Calu3 (cell line): ENCODE measurements at regions not wholly inside any gene's neighbourhood (a gene's known extent, or its start where the extent isn't known, plus 50 kb on each side); places are given as distances from the start of the nearest gene placed in this dataset.
"Not testable (repeated sequence)": the region's sequence is repeated elsewhere in the genome, so short reads cannot be mapped to it uniquely, and the experiment has no call there.

Experiments used
- BruUV-seq: library from RNA; stranded (reverse); fragments of 400-500 nt; replicated peaks from 2 replicates; lab custom pipeline; 2021; lab: Mats Ljungman, UMichigan
- CTCF ChIA-PET: fragments of 300-600 bp; sonication (Branson Sonifier 250); formaldehyde crosslinking; loops from one replicate; lab custom pipeline; 2022; ENCODE audit warnings: antibody characterized with exemption; lab: Charles Lee
- DNase-seq: peaks from one replicate; pipeline ENCODE4 v3.0.0; 2022
- H3K27ac Mint-ChIP-seq: one replicate; pipeline ENCODE4 v1.8.0; 2022; ENCODE audit warnings: mixed read lengths; ENCODE audit not compliant: unreplicated experiment
- H3K27me3 Mint-ChIP-seq: one replicate; pipeline ENCODE4 v1.8.0; 2022; ENCODE audit warnings: mixed read lengths; ENCODE audit not compliant: unreplicated experiment
- H3K36me3 Mint-ChIP-seq: one replicate; pipeline ENCODE4 v1.8.0; 2022; ENCODE audit warnings: mild to moderate bottlenecking, moderate library complexity, mixed read lengths; ENCODE audit not compliant: insufficient read depth, unreplicated experiment
- H3K4me1 Mint-ChIP-seq: one replicate; pipeline ENCODE4 v1.8.0; 2022; ENCODE audit warnings: mild to moderate bottlenecking, low read depth, mixed read lengths; ENCODE audit not compliant: unreplicated experiment
- H3K4me3 Mint-ChIP-seq: one replicate; pipeline ENCODE4 v1.8.0; 2022; ENCODE audit warnings: mild to moderate bottlenecking, low read depth, moderate library complexity, mixed read lengths; ENCODE audit not compliant: unreplicated experiment
- H3K9me3 Mint-ChIP-seq: one replicate; pipeline ENCODE4 v1.8.0; 2022; ENCODE audit warnings: low read depth, mixed read lengths; ENCODE audit not compliant: unreplicated experiment
- intact Hi-C: fragments of 100-400 bp; cut with micrococcal nuclease; formaldehyde crosslinking; loops from one replicate; pipeline ENCODE4 v1.10.0; 2022; ENCODE audit not compliant: unreplicated experiment
- TF ChIP-seq, protein P1 (sequence below): fragments of 200-600 bp; IDR thresholded peaks from one replicate; pipeline ENCODE4 v1.8.0; 2022; ENCODE audit warnings: antibody characterized with exemption; ENCODE audit not compliant: unreplicated experiment

DNA sequence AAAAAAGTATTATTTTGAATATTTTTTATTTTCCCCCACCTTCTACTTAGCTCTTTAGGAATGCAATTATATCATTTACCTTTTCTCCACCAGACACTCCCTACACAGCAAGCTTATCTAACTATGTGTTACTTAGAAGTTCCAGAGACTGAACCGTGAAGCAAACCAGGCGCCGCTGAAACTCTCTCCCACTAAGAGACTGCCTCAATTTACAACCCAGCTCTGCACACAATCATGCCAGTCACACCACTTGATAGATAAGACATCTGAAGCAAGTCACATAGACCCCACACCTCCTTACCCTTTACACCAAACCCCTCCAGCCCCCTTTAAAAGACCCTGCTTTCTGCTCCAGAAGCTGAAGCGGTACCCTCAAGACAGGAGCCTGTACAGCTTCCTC lies 245.5 kb downstream of the S1PR1 start:
- H3K9me3 Mint-ChIP-seq: no peaks in the 10 kb centered on the region
- DNase-seq: no peak
- no peaks in the 10 kb centered on the region for H3K36me3 Mint-ChIP-seq
- no peaks in the 10 kb centered on the region for H3K27me3 Mint-ChIP-seq
- H3K27ac Mint-ChIP-seq: no peak overlapping the region
- H3K4me3 Mint-ChIP-seq: no peak overlapping the region
- intact Hi-C loops: no loop called here
- TF ChIP-seq, protein P1, sequence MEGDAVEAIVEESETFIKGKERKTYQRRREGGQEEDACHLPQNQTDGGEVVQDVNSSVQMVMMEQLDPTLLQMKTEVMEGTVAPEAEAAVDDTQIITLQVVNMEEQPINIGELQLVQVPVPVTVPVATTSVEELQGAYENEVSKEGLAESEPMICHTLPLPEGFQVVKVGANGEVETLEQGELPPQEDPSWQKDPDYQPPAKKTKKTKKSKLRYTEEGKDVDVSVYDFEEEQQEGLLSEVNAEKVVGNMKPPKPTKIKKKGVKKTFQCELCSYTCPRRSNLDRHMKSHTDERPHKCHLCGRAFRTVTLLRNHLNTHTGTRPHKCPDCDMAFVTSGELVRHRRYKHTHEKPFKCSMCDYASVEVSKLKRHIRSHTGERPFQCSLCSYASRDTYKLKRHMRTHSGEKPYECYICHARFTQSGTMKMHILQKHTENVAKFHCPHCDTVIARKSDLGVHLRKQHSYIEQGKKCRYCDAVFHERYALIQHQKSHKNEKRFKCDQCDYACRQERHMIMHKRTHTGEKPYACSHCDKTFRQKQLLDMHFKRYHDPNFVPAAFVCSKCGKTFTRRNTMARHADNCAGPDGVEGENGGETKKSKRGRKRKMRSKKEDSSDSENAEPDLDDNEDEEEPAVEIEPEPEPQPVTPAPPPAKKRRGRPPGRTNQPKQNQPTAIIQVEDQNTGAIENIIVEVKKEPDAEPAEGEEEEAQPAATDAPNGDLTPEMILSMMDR: no peak
- no TSS peak for BruUV-seq
- no peaks in the 10 kb centered on the region for H3K4me1 Mint-ChIP-seq
- CTCF ChIA-PET: no interaction called here

DNA sequence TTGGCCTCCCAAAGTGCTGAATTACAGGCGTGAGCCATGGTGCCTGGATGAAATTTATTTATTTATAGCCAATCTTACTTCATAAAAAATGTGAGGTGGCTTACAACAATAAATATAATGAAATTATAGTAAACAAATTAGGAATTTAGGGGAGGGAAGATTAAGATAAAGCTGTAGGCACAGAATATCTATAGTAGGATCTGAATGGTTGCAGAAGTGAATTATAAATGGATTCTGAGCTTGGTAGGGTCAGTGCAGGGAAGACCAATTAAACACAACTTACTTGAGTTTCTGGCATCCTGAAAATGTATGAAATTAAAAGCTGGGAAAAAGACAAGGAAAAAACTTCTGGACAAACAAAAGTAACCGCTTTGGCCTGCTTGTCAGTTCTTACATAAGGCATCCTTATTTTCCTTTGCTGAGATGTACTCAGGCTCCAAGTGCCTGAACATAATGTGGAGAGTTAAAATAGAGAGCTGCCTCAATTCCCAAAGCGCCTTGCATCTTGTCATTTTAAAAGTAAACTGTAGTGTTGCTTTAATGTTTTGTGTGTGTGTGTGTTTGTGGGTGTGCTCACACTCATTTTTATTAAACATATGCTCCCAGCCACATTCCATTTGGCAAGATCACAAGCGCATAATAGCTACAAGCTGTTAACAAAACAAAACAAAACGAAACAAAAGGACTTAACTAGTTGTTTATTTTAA lies 247.3 kb downstream of the S1PR1 start:
- intact Hi-C loops: no loop called here
- no peaks in the 10 kb centered on the region for H3K4me1 Mint-ChIP-seq
- CTCF ChIA-PET: no interaction called here
- no peaks in the 10 kb centered on the region for H3K27me3 Mint-ChIP-seq
- no peaks in the 10 kb centered on the region for H3K36me3 Mint-ChIP-seq
- no peak overlapping the region for H3K27ac Mint-ChIP-seq
- H3K4me3 Mint-ChIP-seq: no peak overlapping the region
- no peak for DNase-seq
- TF ChIP-seq, protein P1: no peak
- H3K9me3 Mint-ChIP-seq: no peaks in the 10 kb centered on the region
- BruUV-seq: no TSS peak

DNA sequence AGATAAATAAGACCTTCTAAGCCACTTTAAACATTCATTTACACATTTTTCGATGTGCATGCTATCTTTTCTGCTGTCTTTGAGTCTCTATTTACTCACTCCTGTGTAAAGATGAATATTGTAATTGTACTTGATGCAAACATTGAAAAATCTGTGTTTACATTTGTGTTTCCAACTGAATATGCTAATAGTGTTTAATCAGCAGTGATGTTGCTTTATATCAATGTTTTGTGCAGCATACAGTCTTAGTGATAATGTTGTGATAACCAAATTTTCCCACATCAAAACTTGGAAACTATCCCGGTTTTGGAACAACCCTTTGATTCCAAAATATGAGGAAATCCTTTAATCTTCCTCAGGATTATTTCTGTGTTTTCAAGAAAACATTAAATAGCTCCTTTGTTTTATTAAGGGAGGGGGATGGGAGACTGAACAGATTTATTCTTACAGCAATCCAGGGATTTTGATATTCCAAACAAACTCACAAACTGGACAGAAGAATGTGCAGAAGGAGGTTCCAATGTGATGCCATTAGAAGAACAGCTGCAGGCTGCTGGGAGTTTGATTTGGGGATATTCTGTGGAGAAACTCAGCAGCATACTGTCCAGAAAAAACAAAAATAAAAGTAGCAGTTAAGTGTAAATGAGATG lies 248.0 kb downstream of the S1PR1 start:
- no TSS peak for BruUV-seq
- no peaks in the 10 kb centered on the region for H3K4me1 Mint-ChIP-seq
- H3K9me3 Mint-ChIP-seq: no peaks in the 10 kb centered on the region
- intact Hi-C loops: no loop called here
- no peak overlapping the region for H3K27ac Mint-ChIP-seq
- H3K27me3 Mint-ChIP-seq: no peaks in the 10 kb centered on the region
- CTCF ChIA-PET: no interaction called here
- TF ChIP-seq, protein P1: no peak
- DNase-seq: no peak
- H3K4me3 Mint-ChIP-seq: no peak overlapping the region
- no peaks in the 10 kb centered on the region for H3K36me3 Mint-ChIP-seq

DNA sequence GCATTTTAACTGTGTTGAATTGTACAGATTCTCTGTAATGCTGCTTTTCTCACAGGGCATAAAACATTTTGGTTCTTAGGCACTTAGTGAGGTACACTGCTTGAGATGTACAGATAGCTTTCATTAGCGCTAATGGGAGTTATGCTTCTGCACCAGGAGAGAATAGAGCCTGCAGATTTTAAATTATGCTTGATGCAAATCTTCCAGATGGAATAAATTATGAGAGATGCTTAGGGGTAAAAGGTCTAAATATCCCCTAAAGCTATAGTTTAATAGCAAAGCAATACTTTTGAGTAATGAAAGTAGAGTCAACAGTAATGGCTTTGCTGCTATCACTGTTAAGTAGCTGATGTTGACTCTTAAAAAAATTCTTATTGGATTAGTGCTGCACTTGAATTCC lies 248.9 kb downstream of the S1PR1 start:
- Mint-ChIP-seq H3K27ac (no peak overlapping the region), H3K27me3 (no peaks in the 10 kb centered on the region), H3K9me3 (no peaks in the 10 kb centered on the region), H3K4me1 (no peaks in the 10 kb centered on the region), H3K4me3 (no peak overlapping the region), H3K36me3 (no peaks in the 10 kb centered on the region)
- CTCF ChIA-PET: no interaction called here
- TF ChIP-seq, protein P1: no peak
- intact Hi-C loops: no loop called here
- no TSS peak for BruUV-seq
- no peak for DNase-seq

DNA sequence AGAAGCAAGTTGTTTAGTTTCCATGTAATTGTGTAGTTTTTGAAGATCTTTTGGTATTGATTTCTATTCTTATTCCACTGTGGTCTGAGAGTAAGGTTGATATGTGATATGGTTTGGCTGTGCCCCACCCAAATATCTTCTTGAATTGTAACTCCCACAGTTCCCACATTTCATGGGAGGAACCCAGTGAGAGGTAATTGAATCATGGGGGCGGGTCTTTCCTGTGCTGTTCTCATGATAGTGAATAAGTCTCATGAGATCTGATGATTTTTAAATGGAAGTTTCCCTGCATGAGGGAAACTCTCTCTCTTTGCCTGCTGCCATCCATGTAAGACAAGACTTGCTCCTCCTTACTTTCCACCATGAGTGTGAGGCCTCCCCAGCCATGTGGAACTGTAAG lies 255.3 kb downstream of the S1PR1 start:
- H3K4me3 Mint-ChIP-seq, H3K27ac Mint-ChIP-seq, intact Hi-C loops, CTCF ChIA-PET, DNase-seq, H3K27me3 Mint-ChIP-seq, BruUV-seq, H3K4me1 Mint-ChIP-seq, H3K9me3 Mint-ChIP-seq, H3K36me3 Mint-ChIP-seq: not testable (repeated sequence)

DNA sequence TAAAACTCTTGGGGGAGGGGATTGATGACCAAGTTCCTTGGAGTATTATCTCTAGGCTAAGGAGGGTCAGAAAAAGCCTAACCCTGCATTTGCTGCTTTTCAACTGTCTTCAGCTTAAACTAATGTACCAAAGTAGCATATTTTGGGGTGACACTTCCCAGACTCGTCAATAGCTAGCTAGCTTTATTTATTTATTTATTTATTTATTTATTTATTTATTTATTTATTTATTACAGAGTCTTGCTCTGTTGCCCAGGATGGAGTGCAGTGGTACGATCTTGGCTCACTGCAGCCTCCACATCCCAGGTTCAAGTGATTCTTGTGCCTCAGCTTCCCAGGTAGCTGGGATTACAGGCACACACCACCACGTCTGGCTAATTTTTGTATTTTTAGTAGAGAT lies 257.1 kb downstream of the S1PR1 start:
- H3K9me3 Mint-ChIP-seq, BruUV-seq, H3K4me1 Mint-ChIP-seq, H3K36me3 Mint-ChIP-seq, H3K27me3 Mint-ChIP-seq, DNase-seq, H3K4me3 Mint-ChIP-seq, H3K27ac Mint-ChIP-seq, CTCF ChIA-PET, intact Hi-C loops: not testable (repeated sequence)
